NOMO-1 treated with dmso at 0.1 percent for 144 hours (cell line): ENCODE measurements at regions not wholly inside any gene's neighbourhood (a gene's known extent, or its start where the extent isn't known, plus 50 kb on each side); places are given as distances from the start of the nearest gene placed in this dataset.
"Not testable (repeated sequence)": the region's sequence is repeated elsewhere in the genome, so short reads cannot be mapped to it uniquely, and the experiment has no call there.

Experiments used
- DNase-seq: peaks from one replicate; lab custom pipeline; 2025; ENCODE audit not compliant: unreplicated experiment; lab: John Stamatoyannopoulos, UW

DNA sequence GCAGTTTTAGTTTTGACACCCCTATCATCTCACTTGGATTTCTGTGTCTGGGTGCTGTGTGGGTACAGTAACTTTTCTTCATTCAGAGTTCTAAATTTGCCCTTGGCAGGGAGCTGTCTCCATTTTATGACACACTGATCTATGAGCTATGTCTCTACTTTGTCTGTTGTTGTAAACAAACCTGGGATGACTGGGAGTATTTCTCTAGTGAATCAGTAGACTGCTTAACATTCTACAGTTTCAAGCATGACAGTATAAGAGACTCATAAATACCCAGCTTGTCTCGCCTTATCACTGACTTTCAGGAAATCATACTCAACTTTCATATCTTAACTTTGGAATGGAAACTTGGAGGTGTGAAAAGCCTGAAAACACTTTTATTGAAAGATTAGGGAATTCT lies 212.1 kb upstream of the NUDT12 start:
- no peak for DNase-seq

DNA sequence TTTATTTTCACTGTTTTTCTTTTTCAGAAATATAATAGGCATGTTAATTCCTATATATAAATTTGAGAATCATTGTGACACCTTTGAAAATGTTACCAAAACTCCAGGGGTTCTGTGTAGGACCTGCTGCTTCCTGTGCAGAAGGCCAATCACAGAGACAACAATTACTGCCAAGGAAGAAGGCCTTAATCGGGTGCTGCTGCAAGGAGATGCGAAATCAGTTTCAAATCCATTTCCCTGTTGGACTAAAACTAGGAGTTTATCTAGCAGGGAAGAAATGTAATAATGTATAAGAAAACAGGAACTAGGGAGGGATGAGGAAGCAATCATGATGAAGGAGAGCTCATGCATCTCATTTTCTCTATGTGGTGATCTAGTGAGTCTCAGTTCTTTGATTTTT lies 209.7 kb upstream of the NUDT12 start:
- DNase-seq, result no peak

DNA sequence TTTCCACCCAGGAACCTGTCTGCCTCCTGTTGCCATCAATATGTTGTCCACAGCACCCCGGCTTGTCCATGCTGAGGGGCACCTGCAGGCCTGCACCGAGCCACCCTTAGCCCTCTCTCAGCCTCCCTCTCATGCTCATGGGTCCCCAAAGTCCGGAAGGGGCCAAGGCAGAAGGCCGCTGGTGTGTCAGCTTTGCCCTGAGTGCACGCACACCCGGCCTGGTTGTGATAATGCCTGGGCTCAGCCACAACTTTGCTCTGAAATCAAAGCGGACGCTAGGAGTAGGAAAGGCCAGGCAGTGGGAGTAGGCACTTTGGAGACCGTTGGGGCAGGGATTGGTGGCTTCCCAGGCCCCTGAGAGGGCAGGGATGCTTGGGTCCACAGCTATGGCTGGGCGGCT lies 201.8 kb upstream of the NUDT12 start:
- DNase-seq, result no peak

DNA sequence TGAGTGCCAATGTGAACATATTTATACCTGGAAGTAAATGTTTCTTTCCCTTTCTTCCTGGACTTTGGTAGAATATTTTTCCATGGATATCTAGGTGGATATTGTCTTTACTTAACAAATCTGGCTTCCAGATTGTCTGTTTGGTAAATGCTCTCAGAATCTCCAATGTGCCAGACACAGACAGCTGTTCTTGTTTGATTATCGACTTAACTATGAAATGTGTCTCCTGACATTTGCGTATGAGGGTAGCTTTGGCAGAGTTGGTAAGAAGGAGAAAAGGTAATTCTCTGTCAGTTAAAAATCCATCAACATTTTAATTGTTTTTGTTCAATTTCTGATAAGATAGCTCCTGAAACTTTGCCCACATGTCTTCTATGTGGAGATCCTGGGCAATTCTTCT lies 196.4 kb upstream of the NUDT12 start:
- DNase-seq, result no peak

DNA sequence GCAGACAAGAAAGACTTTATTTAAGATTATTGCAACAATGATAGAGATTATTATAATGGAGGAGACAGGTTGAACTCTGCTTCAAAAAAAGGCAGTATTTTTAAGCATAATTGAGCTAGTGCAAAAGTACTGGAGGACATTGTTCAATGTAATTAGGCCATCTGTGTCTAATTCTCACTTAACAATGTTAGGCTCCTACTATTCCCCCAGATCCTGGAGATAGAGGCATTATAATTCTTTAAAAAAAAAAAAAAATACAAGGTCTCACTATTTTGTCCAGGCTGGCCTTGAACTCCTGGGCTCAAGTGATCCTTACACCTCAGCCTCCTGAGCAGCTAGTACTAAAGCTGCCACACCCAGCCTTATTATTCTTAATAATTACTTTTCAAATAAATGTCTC lies 193.4 kb upstream of the NUDT12 start:
- no peak for DNase-seq

DNA sequence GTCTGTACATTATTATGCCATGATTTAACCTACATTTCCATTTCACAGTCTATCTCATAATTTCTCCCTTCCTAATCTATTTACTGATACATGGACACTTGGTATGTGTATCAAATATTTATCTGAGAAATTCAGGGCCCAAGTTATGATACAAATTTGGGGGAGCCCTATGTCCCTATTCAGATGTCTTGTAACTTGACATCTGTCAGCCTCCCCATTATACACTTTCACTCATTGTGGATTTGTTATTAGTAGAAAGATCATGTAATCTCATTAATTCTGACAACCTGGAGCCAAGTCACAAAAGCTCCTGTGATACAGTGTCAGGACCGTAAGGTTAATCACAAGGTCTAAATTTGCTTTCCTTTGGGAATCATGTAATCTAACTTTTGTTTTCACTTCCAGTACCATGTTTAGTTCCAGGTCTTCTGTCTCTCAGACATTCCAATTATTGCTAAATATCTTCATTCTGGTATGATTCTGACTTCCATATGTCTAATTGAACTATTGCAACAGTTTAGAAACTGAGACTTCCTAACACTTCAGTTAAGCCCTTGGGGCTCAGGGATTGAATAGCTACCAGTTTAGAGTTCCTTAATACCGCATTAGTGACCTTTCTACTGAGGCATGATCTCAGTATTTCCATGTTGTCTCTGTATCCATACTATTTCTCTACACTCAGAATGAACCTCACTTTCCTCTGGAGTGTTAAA lies 182.9 kb upstream of the NUDT12 start:
- DNase-seq, result no peak

DNA sequence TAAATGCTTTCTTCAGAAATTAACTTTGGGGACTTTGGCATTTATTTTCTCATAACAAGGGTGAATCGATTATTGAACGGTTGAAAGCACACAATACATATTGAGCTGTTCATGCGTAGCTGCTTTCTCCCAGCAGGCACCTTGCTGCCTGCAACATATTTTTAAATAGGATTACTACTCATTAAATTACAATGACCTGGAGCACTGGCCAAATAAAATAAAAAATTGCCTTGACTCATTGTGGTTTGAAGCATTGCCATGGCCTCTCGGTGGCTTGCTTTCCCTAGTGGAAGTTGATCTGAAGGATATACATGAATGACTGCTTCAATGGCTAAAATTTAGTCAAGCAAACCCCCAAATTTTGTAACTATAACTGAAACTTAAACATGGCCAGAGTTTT lies 181.6 kb upstream of the NUDT12 start:
- DNase-seq, result no peak

DNA sequence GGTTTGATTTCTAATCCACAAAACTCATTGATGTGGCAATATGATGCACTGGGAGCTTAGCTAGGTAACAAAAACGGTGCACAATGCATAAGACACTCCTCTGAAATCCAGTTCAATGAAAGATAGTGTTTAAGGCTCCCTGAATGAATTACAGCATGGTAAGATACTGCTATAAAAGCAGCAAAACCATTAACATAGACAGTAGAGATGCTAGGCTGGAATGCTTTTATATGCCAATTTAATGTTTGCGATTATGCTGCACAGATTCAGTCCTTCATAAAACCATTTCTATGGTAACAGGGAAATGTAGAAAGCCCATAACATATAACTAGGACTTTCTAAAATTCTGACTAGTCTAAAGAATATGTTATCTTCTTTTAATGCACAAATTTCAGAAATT lies 180.8 kb upstream of the NUDT12 start:
- DNase-seq, result no peak

DNA sequence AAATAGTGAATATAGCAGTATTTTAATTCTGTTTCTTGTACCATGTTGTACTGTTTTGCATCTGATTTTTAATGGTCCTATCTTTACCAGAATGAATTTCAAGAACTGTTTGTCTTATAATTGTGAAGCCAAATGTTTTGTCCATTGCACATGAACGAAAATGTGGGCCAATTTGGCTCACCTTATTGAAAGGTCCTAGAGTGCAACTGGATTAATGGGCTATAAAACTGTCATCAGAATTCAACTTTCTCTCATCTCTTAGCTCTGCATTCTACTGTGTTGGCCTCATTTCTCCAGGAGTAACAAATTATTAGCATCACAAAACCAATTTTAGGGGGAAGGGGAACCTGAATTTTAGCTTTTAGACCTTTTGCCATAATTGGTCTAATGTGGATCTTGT lies 179.4 kb upstream of the NUDT12 start:
- DNase-seq, result no peak

DNA sequence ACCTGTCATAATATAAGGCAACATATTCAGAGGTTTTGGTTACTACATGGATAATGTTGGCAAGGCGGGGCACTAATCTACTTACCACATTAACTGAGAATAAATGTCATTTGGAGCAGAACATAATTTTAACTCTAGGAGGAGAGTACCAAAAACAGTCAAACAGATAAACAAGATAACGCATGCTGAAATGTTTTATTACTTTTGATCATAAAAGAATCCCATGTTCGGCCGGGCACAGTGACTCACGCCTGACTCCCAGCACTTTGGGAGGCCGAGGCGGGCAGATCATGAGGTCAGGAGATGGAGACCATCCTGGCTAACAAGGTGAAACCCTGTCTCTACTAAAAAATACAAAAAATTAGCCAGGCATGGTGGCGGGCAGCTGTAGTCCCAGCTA lies 173.8 kb upstream of the NUDT12 start:
- DNase-seq, result not testable (repeated sequence)

DNA sequence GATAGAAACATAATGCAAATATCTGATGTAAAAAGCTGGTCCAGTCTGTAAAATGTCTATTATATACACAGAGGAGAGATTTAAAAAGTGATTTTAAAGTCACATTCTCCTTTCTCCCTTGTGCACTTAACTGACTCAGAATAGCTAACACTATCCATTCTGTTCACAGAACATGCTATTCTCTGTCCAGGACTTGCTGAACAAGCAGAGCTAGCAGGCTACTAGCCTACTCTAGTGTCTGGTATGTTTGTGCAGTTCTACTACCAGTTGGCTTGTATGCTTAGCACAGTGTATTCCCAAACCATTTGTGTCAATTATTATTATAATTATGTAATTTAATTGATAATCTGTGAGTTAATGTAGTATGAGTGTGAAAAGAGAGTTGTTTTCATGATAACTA lies 161.7 kb upstream of the NUDT12 start:
- no peak for DNase-seq

DNA sequence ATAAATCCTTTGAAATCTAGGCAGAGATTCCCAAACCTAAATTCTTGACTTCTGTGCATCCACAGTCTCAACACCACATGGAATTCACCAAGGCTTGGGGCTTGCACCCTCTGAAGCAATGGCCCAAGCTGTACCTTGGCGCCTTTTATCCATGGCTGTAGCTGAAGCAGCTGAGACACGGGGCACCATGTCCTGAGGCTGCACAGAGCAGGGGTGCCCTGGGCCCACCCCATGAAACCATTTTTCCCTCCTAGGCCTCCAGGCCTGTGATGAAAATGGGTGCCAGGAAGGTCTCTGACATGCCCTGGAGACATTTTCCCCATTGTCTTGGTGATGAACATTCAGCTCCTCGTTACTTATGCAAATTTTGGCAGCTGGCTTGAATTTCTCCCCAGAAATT lies 158.6 kb upstream of the NUDT12 start:
- DNase-seq, result no peak

DNA sequence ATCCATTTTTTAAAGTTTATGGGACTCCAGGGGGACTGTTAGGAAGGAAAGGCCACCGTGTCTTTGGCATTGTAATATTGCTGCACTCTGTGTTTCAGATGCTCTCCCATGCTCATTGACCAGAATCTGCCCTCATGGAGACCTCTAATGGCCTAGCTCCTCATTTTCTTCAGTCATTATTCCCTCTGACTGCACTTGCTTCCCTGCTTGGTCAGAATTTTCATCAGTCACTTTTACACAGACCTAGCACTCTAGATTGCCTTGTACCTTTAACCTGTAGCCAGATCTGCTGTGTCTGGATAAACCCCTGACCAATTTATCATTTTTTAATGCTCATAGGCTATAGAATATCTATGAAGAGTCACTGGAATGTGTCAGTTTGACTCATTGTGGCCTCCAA lies 155.5 kb upstream of the NUDT12 start:
- no peak for DNase-seq

DNA sequence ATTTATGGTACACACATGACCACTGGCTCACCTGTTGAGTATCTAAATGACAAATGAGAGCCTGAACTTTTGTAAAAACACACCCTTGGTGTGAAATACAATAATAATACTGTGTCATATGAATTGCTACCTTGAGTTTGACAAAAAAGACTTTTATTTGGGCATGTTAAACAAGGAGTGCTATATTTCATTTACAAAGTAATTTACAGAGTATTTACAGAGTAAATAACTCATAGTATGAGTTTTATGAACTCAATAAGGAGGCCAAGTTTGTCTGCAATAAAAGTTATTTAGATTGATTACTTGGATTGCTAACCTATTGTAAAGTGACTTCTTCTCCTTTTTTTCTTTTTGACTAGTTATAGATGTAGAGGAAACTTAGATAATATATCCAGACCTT lies 146.0 kb upstream of the NUDT12 start:
- DNase-seq, result no peak

DNA sequence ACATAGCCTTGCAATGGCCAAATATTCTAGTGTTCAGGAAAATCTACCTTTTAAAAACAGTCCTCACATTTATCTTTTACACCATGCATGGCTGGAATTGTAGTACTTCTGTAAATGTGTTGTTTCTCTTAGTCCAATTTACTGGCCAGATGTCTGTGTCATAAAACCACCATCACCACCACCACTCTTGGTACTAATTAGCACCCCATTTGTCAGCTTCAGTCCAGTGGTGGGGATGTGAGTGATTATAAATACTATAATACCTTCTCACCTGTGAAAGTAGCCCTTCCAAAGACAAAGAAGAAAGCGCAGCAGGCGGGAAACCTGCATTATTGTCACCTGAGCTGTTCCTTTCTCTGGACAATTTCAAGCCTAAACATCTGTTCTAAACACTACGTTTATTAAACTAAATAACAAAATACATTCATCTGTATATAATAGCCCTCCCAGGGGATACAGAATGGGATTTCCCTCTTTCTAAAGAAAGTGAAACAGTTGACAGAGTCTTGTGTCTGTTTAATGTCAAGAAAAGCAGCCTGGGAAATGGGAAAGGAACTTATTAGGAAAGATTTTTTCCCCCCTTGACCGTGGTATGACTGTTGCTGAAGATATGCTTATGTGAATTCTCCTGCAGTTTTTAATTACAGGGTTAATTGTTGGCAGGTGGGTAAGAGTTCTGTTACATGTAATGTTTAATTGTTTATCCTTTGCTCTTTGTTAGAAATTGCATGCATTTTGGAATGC lies 144.5 kb upstream of the NUDT12 start:
- DNase-seq, result no peak

DNA sequence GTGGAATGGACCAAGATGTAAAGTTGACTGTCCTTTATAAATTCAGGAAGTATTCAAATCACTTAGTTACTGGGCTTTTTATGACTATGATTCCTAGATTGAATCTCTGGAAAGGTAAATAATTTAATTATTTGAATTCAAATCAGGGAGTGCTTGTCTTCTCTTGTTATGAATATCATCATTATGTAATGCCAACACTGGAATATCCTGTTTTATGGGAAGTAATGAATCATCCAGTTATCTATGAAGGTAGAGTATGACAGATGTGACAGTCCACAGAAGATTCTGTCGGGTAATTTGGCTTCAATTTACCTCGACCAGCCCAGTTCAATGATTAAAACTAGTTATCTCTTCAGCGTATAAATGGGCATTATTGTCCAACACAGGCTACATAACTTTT lies 141.0 kb upstream of the NUDT12 start:
- no peak for DNase-seq

DNA sequence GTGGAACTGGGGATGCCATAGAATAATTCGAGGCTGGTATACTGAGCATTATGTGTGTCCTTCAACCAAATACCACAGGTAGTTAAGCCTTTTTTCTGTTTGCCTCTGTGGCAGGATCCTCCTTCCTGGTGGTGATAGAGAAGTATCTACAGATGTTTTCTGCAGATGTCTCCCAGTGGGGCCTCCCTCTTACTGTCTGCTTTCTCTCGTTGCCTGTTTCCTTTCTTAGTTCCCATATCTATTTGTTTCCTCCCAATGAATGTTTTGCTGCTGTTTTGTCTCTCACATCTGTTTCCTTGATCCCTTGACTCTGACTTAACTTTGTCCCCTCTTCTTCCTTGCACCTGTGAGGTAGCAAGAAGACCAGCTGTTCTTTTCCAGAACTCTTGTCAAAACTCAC lies 130.9 kb upstream of the NUDT12 start:
- no peak for DNase-seq

DNA sequence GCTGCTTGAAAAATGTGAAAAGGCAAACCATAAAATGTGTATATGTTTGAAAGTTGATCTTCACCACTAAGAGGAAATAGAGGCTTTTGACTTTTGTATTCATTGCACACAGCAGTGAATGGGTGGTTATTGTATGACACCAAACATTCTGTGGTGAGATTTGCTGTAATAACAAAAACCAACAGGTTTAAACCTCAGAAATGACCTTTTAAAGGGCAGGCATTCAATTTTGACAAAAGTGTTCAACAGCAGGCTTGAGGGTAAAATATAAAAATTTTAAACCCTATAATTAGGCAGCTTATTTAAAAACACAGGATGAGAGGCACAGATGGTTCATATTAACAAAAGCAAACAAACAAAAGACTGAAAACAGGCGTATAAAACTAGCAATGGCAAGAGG lies 128.1 kb upstream of the NUDT12 start:
- DNase-seq, result no peak

DNA sequence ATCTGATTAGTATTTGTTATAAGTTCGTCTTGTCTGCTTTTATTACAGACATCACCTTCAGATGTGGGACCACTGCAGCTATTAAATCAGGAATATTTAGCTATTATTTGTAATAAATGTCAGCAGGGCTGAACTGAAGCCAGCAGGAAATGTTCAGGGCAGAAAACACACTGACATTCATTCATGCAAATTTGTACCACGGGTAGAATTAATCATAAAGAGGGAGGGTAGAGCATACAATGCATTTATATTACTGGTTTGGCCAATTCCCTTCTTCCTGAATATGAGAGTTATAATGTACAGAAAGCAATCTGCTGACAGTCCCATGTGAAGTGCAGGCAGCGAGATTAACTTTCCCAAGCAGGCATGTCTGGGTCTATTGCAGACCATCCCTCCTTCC lies 117.3 kb upstream of the NUDT12 start:
- no peak for DNase-seq

DNA sequence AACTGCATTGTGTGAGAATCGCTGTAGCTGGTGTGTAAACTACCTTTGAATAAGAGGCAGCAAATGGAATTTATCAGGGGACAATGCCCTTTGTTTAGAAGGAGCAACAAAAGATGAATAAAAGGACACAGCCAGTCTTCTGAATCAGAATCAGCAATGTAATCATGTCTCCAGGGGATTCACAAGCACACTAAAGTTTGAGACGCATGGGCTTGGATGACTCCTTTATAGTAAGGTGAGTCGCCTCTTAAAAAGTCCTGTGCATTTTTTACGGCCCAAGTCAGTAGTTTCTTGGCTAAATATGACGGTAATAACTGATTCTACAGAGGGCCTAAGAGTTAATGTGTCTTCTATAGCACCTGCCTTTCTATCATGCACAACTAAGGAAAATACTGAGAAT lies 113.6 kb upstream of the NUDT12 start:
- not testable (repeated sequence) for DNase-seq

DNA sequence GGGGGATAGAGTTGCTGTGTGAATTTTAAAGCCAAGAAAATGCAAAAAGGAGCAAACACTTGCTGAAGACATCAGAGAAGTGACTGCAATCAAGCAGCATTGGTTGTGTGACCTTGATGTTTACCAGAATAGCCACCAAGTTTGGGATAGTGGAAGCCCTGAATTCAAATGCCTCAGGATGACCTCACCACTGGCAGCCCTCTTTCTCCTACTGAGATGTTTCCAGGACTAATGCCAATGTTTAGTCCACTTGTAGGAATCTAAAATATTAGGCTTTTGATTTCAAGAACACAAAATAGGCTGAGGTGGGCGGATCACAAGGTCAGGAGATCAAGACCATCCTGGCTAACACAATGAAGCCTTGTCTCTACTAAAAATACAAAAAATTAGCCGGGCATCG lies 112.2 kb upstream of the NUDT12 start:
- DNase-seq, result no peak

DNA sequence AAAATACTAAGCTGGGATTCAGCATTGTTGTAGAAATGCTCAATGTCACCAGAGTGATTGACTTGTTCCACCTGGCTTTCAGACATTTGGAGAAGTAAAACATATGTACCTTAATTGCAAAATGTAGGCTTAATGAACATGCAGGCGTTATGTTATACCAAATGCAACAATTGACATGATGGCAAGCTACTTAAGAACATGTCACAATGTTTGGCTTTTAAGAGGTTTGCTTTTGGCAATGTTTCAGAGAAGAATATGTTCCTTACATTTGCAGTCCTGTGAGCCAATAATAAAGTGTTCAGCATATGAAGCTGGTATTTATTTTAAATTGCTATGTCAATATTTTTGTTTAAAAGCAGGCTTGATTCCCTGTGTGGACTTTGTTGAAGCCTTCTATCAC lies 111.7 kb upstream of the NUDT12 start:
- DNase-seq, result no peak

DNA sequence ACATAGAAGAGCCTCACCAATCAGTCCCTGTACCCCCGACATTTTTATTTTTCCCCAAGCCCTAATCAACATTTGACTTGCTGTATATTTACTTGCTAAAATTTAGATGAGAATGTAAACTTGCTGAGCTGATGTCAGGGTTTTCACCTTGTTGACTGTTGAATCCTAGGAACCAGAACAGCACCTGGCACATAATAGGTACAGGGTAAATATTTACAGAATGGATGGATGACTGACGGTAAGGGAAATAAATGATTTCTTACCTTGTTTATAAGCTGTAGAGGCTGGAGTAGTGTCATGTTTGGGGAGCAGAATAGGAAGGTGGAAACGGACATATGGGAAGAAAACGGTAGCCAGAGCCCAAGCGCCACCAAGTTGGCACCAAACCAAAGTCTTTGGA lies 107.0 kb upstream of the NUDT12 start:
- DNase-seq, result no peak
